ENCODE measurements at regions not wholly inside any gene's neighbourhood (a gene's known extent, or its start where the extent isn't known, plus 50 kb on each side); places are given as distances from the start of the nearest gene placed in this dataset.

DNA sequence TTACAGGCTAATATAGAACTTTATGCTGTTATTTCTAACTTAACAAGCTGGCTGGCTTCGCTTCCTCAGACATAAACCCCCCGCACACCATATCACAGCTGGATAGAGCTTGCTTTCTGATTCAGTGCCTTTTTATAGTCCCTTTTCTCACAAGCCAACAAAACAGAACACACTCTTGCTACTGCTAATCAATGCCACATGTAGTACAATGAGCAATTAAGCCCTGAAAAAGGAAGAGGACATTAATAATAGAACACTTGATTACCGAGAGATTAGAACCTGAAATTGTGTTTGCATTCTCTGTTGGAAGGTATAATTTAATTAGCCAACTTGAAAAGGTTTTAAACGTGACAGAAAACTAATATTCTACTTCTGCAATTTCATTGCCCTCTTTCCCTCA, 267.7 kb upstream of the CYRIA start:
- TF ChIP-seq ZNF274 (IDR thresholded peaks at IDR 0.05; ENCODE audit: low read depth, low read length) (no peak), SUZ12 (IDR thresholded peaks at IDR 0.05; ENCODE audit: extremely low read depth, insufficient read depth, insufficient read length) (no peak), YY1 (IDR thresholded peaks at IDR 0.05; ENCODE audit: insufficient read depth, insufficient read length) (no peak)

Measured in NT2/D1 (cell line).